H1 (cell line): ENCODE measurements at regions not wholly inside any gene's neighbourhood (a gene's known extent, or its start where the extent isn't known, plus 50 kb on each side); places are given as distances from the start of the nearest gene placed in this dataset.

Experiments
- CTCF ChIA-PET: fragments of 300-600 bp; sonication (Branson Sonifier 250); formaldehyde crosslinking; loops from one replicate; lab custom pipeline; 2021; ENCODE audit not compliant: partially characterized antibody; lab: Charles Lee
- POLR2A ChIA-PET: fragments of 300-600 bp; sonication (Branson Sonifier 250); formaldehyde crosslinking; loops from one replicate; lab custom pipeline; 2021; ENCODE audit warnings: inconsistent platforms; ENCODE audit not compliant: partially characterized antibody; lab: Charles Lee
- DNase-seq, 2 experiments: peaks; one replicate each; pipeline versions ENCODE4 v3.0.0 to v3.0.0-alpha.2; 2010 to 2022; ENCODE audit warnings: low spot score in 2 of 2, low read depth in 1 of 2, mixed read lengths in 1 of 2
- FAIRE-seq: peaks from 2 replicates; lab custom pipeline; 2011; peaks lifted over from hg19 to GRCh38; lab: Jason Lieb, UNC
- H2AFZ ChIP-seq: 2 replicates; pipeline ENCODE4 v1.8.1; 2012; ENCODE audit warnings: low read length, inconsistent platforms
- H2AK5ac ChIP-seq: 2 replicates; pipeline ENCODE4 v1.6.1; 2013; ENCODE audit warnings: low read depth, low read length
- H2BK120ac ChIP-seq: replicated peaks from 2 replicates; pipeline ENCODE3; 2013; ENCODE audit warnings: low read depth, low read length, inconsistent platforms
- H2BK12ac ChIP-seq: 2 replicates; pipeline ENCODE4 v1.6.1; 2013; ENCODE audit warnings: low read depth, low read length
- H2BK15ac ChIP-seq: 2 replicates; pipeline ENCODE4 v1.6.1; 2013; ENCODE audit warnings: low read length
- H2BK20ac ChIP-seq: 2 replicates; pipeline ENCODE4 v1.6.1; 2013; ENCODE audit warnings: low read length
- H2BK5ac ChIP-seq: 2 replicates; pipeline ENCODE4 v1.6.1; 2013; ENCODE audit warnings: low read depth, low read length
- H3K14ac ChIP-seq: 2 replicates; pipeline ENCODE4 v1.6.1; 2013; ENCODE audit warnings: inconsistent platforms; ENCODE audit not compliant: insufficient read length
- H3K18ac ChIP-seq: 2 replicates; pipeline ENCODE4 v1.6.1; 2013; ENCODE audit warnings: low read length; ENCODE audit errors: extremely low read depth
- H3K23ac ChIP-seq: 2 replicates; pipeline ENCODE4 v1.6.1; 2013; ENCODE audit warnings: inconsistent platforms; ENCODE audit not compliant: insufficient read length
- H3K23me2 ChIP-seq: 2 replicates; pipeline ENCODE4 v1.6.1; 2013; ENCODE audit warnings: low read depth, low read length
- H3K27ac ChIP-seq: 2 replicates; pipeline ENCODE4 v1.6.1; 2011; ENCODE audit warnings: low read depth, low read length, inconsistent platforms
- H3K27me3 ChIP-seq, 4 experiments: replicated peaks in 1 of 4; 1 replicate in 1 of 4; 2 replicates in 3 of 4; pipeline versions ENCODE4 v1.6.1 to v1.8.1; 2011 to 2013; ENCODE audit warnings: low read length in 3 of 4, mild to moderate bottlenecking in 3 of 4, inconsistent platforms in 2 of 4, mixed read lengths in 2 of 4, moderate library complexity in 1 of 4; ENCODE audit not compliant: control insufficient read depth in 3 of 4, insufficient read depth in 3 of 4; ENCODE audit errors: extremely low read depth in 1 of 4
- H3K36me3 ChIP-seq, 4 experiments: 2 replicates each; pipeline versions ENCODE4 v1.6.1 to v1.8.1; 2011 to 2013; ENCODE audit warnings: mild to moderate bottlenecking in 4 of 4, low read length in 3 of 4, moderate library complexity in 2 of 4, control low read depth in 1 of 4, inconsistent platforms in 1 of 4; ENCODE audit not compliant: insufficient read depth in 4 of 4, control insufficient read depth in 2 of 4
- H3K4ac ChIP-seq: replicated peaks from 2 replicates; pipeline ENCODE3; 2013; ENCODE audit warnings: low read length, low read depth, mixed read lengths, inconsistent platforms; ENCODE audit not compliant: insufficient read length
- H3K4me1 ChIP-seq, 4 experiments: replicated peaks in 1 of 4; 1 replicate in 1 of 4; 2 replicates in 3 of 4; pipeline versions ENCODE4 v1.6.1 to v1.8.1; 2011 to 2013; ENCODE audit warnings: low read length in 3 of 4, inconsistent platforms in 2 of 4, mixed read lengths in 1 of 4; ENCODE audit not compliant: insufficient read depth in 4 of 4, control insufficient read depth in 3 of 4
- H3K4me2 ChIP-seq, 2 experiments: 2 replicates each; pipeline versions ENCODE4 v1.6.1 to v1.8.1; 2011 to 2013; ENCODE audit warnings: low read depth in 2 of 2, low read length in 2 of 2, control low read depth in 1 of 2, inconsistent platforms in 1 of 2, mild to moderate bottlenecking in 1 of 2; ENCODE audit not compliant: insufficient read depth in 1 of 2
- H3K4me3 ChIP-seq, 4 experiments: fragments of 200-600, 300-600 bp in 1 of 4; sonication (generic), shearing (Covaris generic), sonication (Bioruptor Twin) in 1 of 4; 2 replicates each; pipeline versions ENCODE4 v1.5.1 to v1.8.1; 2011 to 2016; ENCODE audit warnings: low read length in 4 of 4, low read depth in 3 of 4, control low read depth in 2 of 4, inconsistent platforms in 2 of 4, mild to moderate bottlenecking in 2 of 4, mixed read lengths in 1 of 4, moderate library complexity in 1 of 4; ENCODE audit not compliant: insufficient read depth in 2 of 4; ENCODE audit errors: extremely low read depth in 1 of 4
- H3K56ac ChIP-seq: replicated peaks from 2 replicates; pipeline ENCODE3; 2013; ENCODE audit warnings: low read depth, mild to moderate bottlenecking, mixed read lengths, low read length, inconsistent platforms; ENCODE audit not compliant: insufficient read length
- H3K79me1 ChIP-seq: 2 replicates; pipeline ENCODE4 v1.6.1; 2013; ENCODE audit warnings: low read depth, low read length, control low read depth
- H3K79me2 ChIP-seq, 2 experiments: 2 replicates each; pipeline versions ENCODE4 v1.6.1 to v1.8.1; 2012 to 2013; ENCODE audit warnings: low read length in 2 of 2, mild to moderate bottlenecking in 2 of 2, inconsistent platforms in 1 of 2; ENCODE audit not compliant: insufficient read depth in 2 of 2, control insufficient read depth in 1 of 2
- H3K9ac ChIP-seq, 4 experiments: replicated peaks in 1 of 4; 1 replicate in 1 of 4; 2 replicates in 3 of 4; pipeline versions ENCODE4 v1.6.1 to v1.8.1; 2011 to 2013; ENCODE audit warnings: low read depth in 3 of 4, low read length in 3 of 4, control low read depth in 2 of 4, mild to moderate bottlenecking in 2 of 4, moderate library complexity in 2 of 4, inconsistent platforms in 1 of 4; ENCODE audit errors: extremely low read depth in 1 of 4
- H3K9me3 ChIP-seq, 2 experiments: 2 replicates each; pipeline versions ENCODE4 v1.6.1 to v1.8.1; 2012 to 2013; ENCODE audit warnings: mild to moderate bottlenecking in 2 of 2, moderate library complexity in 2 of 2, control low read depth in 1 of 2, inconsistent platforms in 1 of 2, low read depth in 1 of 2, low read length in 1 of 2, mixed read lengths in 1 of 2; ENCODE audit not compliant: insufficient read depth in 2 of 2
- H4K20me1 ChIP-seq, 2 experiments: replicated peaks in 1 of 2; 2 replicates each; pipeline versions ENCODE3 to v1.8.1; 2011 to 2013; ENCODE audit warnings: inconsistent platforms in 2 of 2, low read length in 2 of 2, mild to moderate bottlenecking in 1 of 2; ENCODE audit not compliant: insufficient read depth in 2 of 2, control insufficient read depth in 1 of 2
- H4K5ac ChIP-seq: 2 replicates; pipeline ENCODE4 v1.6.1; 2013; ENCODE audit warnings: low read length, low read depth, mixed read lengths, inconsistent platforms; ENCODE audit not compliant: insufficient read length
- H4K8ac ChIP-seq: 2 replicates; pipeline ENCODE4 v1.8.0; 2013; ENCODE audit warnings: mild to moderate bottlenecking, moderate library complexity, low read length, inconsistent platforms; ENCODE audit not compliant: insufficient read depth; ENCODE audit errors: extremely low read depth
- H4K91ac ChIP-seq: replicated peaks from 2 replicates; pipeline ENCODE3; 2013; ENCODE audit warnings: low read length, mixed read lengths, inconsistent platforms; ENCODE audit not compliant: insufficient read length
- CBX8 ChIP-seq: fragments of 300-800, 300-1000 bp; sonication (generic); IDR thresholded peaks from 2 replicates; pipeline ENCODE4 v1.7.1; 2016; ENCODE audit warnings: low read depth, low read length, borderline replicate concordance
- CHD2 ChIP-seq: IDR thresholded peaks from 2 replicates; pipeline ENCODE4 v1.6.1; 2012; ENCODE audit warnings: low read length, improper control_type of control experiment
- CTCF ChIP-seq, 3 experiments: IDR thresholded peaks; 1 replicate in 2 of 3; 2 replicates in 1 of 3; pipeline versions ENCODE4 v1.5.1 to v1.6.1; 2011; ENCODE audit warnings: low read length in 3 of 3, mild to moderate bottlenecking in 3 of 3, inconsistent platforms in 2 of 3, low read depth in 1 of 3, moderate library complexity in 1 of 3; ENCODE audit not compliant: insufficient read depth in 1 of 3; ENCODE audit errors: control extremely low read depth in 1 of 3
- EP300 ChIP-seq, 2 experiments: IDR thresholded peaks; 1 replicate in 1 of 2; 2 replicates in 1 of 2; pipeline ENCODE4 v1.6.1; 2011 to 2012; ENCODE audit warnings: low read depth in 2 of 2, low read length in 2 of 2, mild to moderate bottlenecking in 2 of 2, borderline replicate concordance in 1 of 2, inconsistent platforms in 1 of 2, moderate library complexity in 1 of 2
- KDM4A ChIP-seq: IDR thresholded peaks from one replicate; pipeline ENCODE4 v1.7.1; 2012; ENCODE audit warnings: low read depth, mild to moderate bottlenecking, moderate library complexity, low read length, inconsistent platforms; ENCODE audit not compliant: severe bottlenecking
- KDM5A ChIP-seq: fragments of 200-600 bp; IDR thresholded peaks from 2 replicates; pipeline ENCODE4 v1.7.1; 2012; ENCODE audit warnings: mild to moderate bottlenecking, low read length, inconsistent platforms, mixed read lengths
- NANOG ChIP-seq: IDR thresholded peaks from 2 replicates; pipeline ENCODE4 v1.6.1; 2011; ENCODE audit warnings: low read length, low read depth, mild to moderate bottlenecking, inconsistent platforms; ENCODE audit not compliant: insufficient read depth, poor library complexity, severe bottlenecking
- NRF1 ChIP-seq: IDR thresholded peaks from 2 replicates; pipeline ENCODE4 v1.6.1; 2011; ENCODE audit warnings: mild to moderate bottlenecking, low read depth, low read length, improper control_type of control experiment
- PHF8 ChIP-seq: fragments of 200-600 bp; sonication (generic); conservative IDR thresholded peaks from 2 replicates; pipeline ENCODE4 v1.7.1; 2012; ENCODE audit warnings: low read depth, mild to moderate bottlenecking, inconsistent platforms, low read length, moderate library complexity
- POLR2AphosphoS5 ChIP-seq: IDR thresholded peaks from 2 replicates; pipeline ENCODE4 v1.6.1; 2011; ENCODE audit warnings: low read depth, low read length
- WGBS, 2 experiments: shearing (Covaris generic) in 1 of 2; methylation state at CpG; one replicate each; pipeline versions ENCODE4 v1.1.6 to v1.1.7; 2013 to 2015; ENCODE audit warnings: low lambda C conversion rate in 2 of 2, mixed read lengths in 2 of 2, inconsistent platforms in 1 of 2, low coverage in 1 of 2, missing lambda C conversion rate in 1 of 2; ENCODE audit not compliant: insufficient replicate concordance in 2 of 2, insufficient coverage in 1 of 2, insufficient read length in 1 of 2; ENCODE audit errors: extremely low coverage in 1 of 2, missing lambda C conversion rate in 1 of 2; 5-methylcytosine and 5-hydroxymethylcytosine counted together

DNA sequence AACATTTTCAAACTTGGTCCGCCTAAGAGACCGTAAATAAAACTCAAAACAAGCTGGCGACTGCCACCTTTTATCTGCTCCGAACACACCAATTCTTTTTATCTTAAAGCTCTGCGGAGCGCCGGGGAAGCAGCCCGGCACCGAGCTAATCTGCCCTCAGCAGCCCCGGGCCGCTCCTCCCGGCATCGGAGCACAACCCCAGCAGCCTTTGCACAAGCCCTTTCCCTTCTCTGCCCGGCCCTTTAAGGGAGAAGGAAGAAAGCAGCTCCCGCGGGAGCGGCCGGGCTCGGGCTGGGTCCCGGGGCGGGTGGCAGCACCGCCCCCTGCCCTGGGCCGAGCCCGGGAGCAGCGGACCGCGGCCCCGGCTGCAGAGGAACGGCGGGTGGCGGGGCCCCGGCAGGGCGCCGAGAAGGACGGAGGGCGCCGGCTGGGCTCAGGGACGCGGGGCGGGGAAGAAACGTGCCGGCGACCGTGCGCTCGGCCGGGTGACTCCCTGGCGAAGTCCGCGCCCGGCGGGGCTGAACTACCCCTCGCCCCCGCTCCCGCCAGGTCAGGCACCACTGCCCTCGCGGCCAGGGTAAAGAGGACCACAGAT lies 133.6 kb upstream of the C11orf58 start:
- no peak overlapping the region for H2AFZ ChIP-seq
- POLR2A ChIA-PET = no interaction called here
- H3K27me3 ChIP-seq = peaks cover 65 to 92% (median 75%) of the 10 kb centered on the region in 4 experiments
- 1% methylated on average over 29 of the region's 57 CpGs; no CpG with 5 or more reads in 1 of the 2 experiments for WGBS, 2 experiments
- H3K23me2 ChIP-seq = peaks cover 25% of the 10 kb centered on the region; the same call in 1 of the 2 replicates
- no peak overlapping the region for H3K27ac ChIP-seq
- DNase-seq = peak in 1 of 2 experiments; percentile 71
- H2BK15ac ChIP-seq = no peak overlapping the region
- H3K4me3 ChIP-seq = peak overlapping the region; percentile 35 to 72 (median 41); a peak in 7 of 8 replicates
- H3K14ac ChIP-seq = no peak overlapping the region
- no peak overlapping the region for H3K9ac ChIP-seq
- H3K79me2 ChIP-seq = no peaks in the 10 kb centered on the region
- no peak overlapping the region for H2AK5ac ChIP-seq
- H3K4ac ChIP-seq = no peak overlapping the region
- no peak overlapping the region for H2BK5ac ChIP-seq
- peaks cover 4 to 31% (median 7%) of the 10 kb centered on the region in 4 experiments; a peak in 6 of 7 replicates for H3K4me1 ChIP-seq
- H4K91ac ChIP-seq = no peak overlapping the region
- H2BK12ac ChIP-seq = no peak overlapping the region
- no peak overlapping the region for H2BK20ac ChIP-seq
- no peak overlapping the region for H2BK120ac ChIP-seq
- no peak for FAIRE-seq
- H4K8ac ChIP-seq = no peak overlapping the region
- no peak overlapping the region for H3K56ac ChIP-seq
- H4K20me1 ChIP-seq = peaks cover 9 to 17% of the 10 kb centered on the region in 2 experiments
- no peaks in the 10 kb centered on the region for H3K79me1 ChIP-seq
- no peak overlapping the region; the same call in 1 of the 2 replicates for H3K18ac ChIP-seq
- no peak overlapping the region for H3K23ac ChIP-seq
- H3K4me2 ChIP-seq = peak overlapping the region; percentile 82 to 94
- CTCF ChIA-PET = interaction anchor here (0.6 to 3.6 kb wide), 9 partner anchors 8 to 780 kb away, joined by 3 to 16 read pairs (median 4); no protein-coding TSS in a partner anchor
- H3K36me3 ChIP-seq = peaks cover 0 to 3% (median 0%) of the 10 kb centered on the region in 4 experiments; a peak in 1 of 8 replicates
- no peak overlapping the region for H4K5ac ChIP-seq
- H3K9me3 ChIP-seq = no peaks in the 10 kb centered on the region
- TF ChIP-seq CTCF (IDR thresholded peaks at IDR 0.05; ENCODE audit: control extremely low read depth in 1 of 3, insufficient read depth in 1 of 3, low read depth in 1 of 3, low read length in 3 of 3) = no peak
- TF ChIP-seq NANOG = no peak
- peak; percentile 49 for TF ChIP-seq KDM4A
- no peak for TF ChIP-seq KDM5A
- no peak for TF ChIP-seq POLR2AphosphoS5
- TF ChIP-seq EP300 (IDR thresholded peaks at IDR 0.05; ENCODE audit: borderline replicate concordance in 1 of 2, low read depth in 2 of 2, low read length in 2 of 2) = no peak
- TF ChIP-seq CBX8 = no peak
- no peak for TF ChIP-seq NRF1
- TF ChIP-seq PHF8 = no peak
- TF ChIP-seq CHD2 = no peak
